ENCODE measurements at regions not wholly inside any gene's neighbourhood (a gene's known extent, or its start where the extent isn't known, plus 50 kb on each side); places are given as distances from the start of the nearest gene placed in this dataset.
"Not testable (repeated sequence)": the region's sequence is repeated elsewhere in the genome, so short reads cannot be mapped to it uniquely, and the experiment has no call there.

GRCh38 chr16:66204756-66205155, 161.7 kb upstream of the CDH5 start:
- no peak for DNase-seq

DNA sequence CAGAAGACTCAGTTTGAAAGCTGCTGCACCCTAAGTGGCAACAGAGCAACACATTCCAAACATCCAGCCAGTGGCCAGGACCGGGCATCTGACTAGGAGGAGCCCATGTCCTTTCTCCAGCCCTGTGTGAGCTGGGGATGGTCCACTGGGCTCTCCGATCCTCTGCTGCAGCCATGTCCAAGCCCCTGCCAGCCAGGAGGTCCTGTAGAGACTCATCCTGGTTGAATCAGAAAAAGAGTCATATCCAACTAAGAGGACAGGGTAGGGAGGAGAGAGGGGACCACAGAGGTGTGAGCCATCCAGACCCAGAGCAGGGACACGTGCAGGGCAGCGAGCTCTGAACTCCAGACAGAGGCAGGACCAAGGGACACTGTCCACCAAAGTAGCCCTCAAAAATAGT, 163.0 kb upstream of the CDH5 start:
- DNase-seq: no peak

DNA sequence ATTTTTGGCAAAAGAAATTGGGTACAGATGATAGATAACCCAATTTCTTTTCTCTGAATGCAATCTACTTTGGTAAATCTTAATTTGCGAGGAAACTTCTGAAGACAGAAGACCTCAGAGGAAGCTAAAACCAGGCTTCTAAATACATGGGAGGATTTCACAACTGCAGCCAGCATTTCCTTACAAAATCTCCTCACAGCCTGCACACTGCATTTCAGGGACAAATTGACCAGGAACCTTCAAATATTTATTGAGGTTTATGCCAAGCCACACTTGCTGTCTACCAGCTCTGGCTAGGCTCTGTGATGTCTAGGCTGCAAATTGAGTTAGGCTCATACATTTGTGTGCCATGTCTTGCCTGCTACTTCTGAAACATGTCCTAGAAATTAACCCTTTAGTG, 167.3 kb upstream of the CDH5 start:
- no peak for DNase-seq

GRCh38 chr16:66198641-66199040, 167.8 kb upstream of the CDH5 start:
- no peak for DNase-seq

DNA sequence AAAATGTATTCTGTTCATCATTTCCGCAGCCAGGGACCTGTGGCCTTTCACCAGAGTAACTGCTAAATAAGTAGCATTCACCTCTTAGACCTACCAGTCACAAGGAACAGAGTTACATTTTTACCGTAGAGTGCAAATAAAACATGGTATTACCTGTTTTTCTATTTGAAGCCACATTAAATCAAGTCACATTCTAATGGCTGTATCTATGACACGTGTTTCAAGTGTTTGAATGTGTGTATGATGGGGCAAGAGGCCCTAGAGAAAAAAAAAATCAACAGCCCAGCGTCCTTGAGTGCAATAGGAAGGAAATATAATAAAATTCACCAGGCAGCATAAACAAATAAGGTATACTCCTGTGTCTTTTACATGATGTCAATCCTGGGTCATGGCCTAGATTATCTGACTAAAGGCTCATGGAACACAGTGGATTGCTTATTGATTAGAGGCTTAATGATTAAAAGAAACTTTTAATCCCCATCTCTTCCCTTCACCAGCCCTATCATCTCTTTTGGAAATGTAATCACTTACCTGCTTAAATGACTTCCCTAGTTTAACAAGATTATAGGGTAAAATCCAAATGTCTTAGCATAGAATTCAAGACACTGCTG, 168.7 kb upstream of the CDH5 start:
- no peak for DNase-seq

GRCh38 chr16:66196770-66197169, 169.7 kb upstream of the CDH5 start:
- DNase-seq: no peak

DNA sequence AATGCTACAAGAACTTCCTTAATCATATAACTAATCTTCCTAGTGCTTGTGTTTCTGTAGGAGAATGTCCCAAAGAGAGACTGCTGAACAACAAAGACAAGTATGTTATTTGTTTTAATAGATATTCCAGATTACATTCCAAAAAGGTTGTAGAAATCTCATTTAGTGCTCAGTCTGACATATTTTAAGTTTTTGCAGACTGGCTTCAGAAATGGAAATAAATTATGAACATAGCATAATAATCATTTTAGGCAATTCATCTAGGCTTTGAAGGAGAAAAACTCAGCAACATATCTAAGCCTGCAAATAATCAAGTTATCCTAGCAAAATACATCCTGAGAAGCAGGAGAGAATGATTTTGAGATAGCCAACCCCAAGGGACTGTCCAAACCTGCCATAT, 171.6 kb upstream of the CDH5 start:
- DNase-seq: no peak

- DNase-seq: no peak
These were observed 172.8 kb upstream of the CDH5 start for GRCh38 chr16:66193543-66194229.

DNA sequence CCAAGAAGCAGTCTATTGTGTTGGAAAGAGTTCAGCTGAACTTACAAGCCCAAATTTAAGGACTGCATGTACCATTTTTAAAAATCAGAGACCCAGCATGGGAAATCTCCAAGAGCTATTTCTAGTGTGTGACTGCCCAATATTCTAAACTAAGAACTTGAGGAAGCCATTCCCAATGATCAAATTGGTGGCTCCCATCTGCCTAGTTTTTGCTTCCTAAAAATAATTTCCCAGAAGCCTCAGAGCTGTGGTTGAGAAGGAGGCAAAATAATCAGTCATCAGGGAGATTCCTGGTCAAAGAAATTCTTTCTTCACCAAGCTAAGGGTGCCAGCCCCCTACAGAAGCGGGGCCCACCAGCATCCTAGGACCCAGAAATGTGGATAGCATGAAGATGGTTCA, 176.1 kb upstream of the CDH5 start:
- DNase-seq: no peak

DNA sequence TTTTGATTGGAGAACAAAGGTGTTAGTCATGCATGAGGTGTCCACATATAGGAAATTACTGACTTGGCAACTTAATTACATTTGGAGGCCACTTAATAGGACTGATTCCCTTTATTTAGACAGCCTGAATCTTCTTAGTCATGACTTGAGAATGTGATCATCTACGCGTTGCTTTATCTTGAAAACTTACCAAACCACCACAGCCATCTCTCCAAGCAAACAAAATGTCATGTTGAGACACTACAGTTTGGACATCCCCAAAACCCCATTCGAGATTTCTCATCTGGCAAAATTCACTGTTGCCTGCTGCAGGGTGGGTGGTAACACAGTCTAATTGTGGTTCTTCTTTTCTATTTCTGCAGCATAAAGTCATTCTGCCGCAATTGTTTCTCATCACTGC, 176.5 kb upstream of the CDH5 start:
- DNase-seq: no peak

DNA sequence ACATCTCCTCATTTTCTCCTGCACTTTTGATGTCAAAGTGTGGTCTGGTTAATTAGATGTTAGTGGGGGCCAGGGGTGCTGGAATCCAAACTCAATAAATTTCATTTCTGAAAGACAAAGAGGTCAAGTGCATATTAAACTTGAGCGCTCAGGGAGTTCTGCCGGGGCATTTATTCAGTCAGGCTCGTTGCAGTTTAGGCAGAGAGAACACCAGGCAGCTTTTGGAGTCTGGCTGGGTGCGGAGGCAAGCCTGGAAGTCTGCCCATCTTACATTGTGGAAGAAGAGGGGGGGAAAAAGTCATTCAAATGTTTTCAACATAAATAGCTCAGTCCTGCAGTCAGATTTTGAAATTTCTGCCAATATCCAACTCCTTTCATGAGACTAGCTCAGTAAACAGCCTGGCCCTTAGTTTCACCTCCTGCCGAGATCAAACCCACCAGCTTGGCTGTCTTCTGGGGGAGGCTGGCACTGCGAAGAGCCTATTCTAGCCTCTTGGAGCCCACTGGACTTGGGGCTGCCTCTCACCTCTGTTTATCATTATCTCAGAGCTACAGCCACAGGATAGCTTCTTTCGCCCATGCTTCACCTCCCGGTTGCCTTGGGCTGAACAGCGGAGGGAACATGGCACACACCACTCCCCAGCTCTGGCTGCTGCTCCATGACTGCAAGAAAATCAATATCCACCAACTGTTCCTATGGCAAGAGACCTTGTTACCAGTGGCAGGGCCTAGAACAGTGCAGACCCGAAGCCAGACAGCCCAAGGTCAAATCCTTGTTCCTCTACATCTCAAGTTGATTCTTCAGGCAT, 177.4 kb upstream of the CDH5 start:
- no peak for DNase-seq

DNA sequence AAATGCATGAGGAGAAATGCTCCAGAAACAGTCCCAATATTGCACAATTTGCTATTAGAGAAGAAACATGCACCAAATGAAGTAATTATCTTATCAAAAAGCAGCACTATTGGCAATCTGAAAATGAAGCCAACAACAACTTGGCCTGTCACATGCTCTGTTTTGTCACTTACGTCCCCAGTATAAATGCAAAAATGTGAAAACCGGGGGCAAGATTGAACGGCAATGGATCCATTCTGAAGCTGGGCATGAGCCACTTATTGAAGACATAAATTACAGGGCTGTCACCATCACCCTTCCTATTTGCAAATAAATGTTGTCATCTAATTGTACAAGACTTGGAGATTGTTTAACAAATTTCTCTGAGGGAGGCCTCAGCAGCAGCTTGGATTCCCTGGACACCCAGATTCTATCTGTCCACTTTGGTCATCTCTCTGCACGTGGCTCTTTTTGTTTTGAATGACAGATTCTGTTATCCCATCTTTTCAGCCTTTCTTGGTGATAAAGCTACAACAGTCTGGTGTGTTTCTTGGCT, 180.2 kb upstream of the CDH5 start:
- no peak for DNase-seq

- DNase-seq: no peak
These were observed 183.9 kb upstream of the CDH5 start for GRCh38 chr16:66182592-66182991.

DNA sequence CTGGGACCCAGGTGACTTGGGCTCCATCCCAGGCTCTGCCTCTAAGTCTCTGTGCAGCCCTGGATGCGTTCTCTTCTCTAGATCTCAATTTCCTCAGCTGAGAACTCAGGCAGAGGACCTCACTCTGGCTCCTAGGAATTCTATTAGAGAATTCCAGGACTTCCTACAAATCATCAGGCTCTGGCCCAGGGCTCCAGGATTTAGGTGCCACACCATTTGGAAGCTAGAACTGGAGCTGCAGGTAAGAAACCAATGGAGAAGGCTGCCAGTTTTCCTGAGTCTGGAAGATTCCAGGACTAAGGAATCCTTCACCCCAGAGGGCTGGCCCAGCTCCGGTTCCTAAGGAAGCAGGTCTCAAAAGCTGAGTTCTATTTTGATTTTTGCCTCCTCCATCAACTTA, 189.8 kb upstream of the CDH5 start:
- no peak for DNase-seq

GRCh38 chr16:66176111-66176510, 190.4 kb upstream of the CDH5 start:
- no peak for DNase-seq

DNA sequence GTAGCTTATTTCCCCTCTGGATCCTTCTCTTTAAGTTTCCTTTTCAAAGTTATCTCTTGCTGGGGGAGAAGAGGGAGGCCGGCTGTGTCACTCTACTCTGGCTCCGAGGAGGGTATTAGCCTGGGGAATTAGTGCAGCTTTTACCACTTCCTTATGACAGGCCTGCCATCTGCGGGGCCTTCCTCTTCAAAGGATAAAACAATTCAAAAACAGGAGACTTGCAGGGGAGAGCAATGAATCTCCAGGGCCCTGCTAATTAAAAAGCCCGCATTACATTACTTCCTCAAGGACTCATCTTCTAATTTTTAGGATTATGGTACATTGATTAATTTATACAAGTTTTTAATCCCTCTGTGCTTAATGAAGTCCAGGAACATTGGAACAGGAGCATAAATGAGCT, 190.9 kb upstream of the CDH5 start:
- DNase-seq: no peak

- no peak for DNase-seq
These were observed 191.4 kb upstream of the CDH5 start for GRCh38 chr16:66175058-66175457.

GRCh38 chr16:66173796-66174195, 192.7 kb upstream of the CDH5 start:
- not testable (repeated sequence) for DNase-seq

DNA sequence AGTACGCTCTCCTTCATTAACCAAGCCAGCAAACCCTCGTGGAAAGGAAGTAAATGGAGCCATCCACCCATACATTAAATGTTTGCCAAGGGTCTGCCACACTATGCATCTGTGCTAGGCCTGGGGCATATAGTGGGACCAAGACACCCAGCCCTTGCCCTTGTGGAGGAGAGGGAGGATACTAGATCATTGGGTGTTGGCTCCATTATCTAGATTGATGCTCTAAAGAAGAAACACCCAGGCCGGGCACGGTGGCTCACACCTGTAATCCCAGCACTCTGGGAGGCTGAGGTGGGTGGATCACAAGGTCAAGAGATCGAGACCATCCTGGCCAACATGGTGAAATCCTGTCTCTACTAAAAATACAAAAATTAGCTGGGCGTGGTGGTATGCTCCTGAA, 193.3 kb upstream of the CDH5 start:
- DNase-seq: not testable (repeated sequence)

DNA sequence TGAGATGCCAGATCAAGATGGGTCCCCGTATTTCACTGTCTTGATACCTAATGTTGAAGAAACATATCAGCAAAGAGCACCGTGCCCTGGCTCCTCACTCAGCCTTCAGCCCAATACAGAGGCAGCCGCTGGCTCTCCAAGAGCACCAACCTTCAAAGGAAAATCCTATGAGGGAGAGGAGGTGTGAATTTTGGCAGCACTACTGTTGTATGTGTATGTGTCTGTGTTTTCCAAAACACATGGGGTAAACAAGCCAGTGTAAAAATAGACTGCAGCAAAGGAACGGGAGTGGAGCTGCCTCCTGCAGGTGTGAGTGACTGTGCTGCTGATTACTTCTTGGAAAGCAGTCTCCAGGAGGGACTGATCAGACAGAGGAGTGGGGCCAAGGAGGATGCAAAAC, 194.0 kb upstream of the CDH5 start:
- no peak for DNase-seq

DNA sequence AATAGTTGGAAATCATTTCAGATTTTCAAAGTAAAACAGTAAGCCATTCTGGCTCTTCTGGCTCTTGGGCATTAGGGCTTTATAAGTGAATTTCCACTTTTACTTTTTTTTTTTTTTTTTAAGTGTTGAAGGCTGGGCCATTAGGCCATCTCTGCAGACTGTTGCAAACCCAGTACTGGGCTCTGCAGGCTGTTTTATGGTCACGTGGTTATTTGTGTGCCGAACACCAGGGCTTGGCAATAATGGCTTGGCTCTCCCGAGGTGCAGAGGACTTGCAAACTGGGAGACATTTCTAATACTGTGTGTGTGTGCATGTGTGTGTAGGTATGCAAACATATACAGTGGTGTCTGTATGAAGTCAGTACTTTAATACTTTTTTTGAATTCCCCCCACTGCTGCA, 194.9 kb upstream of the CDH5 start:
- no peak for DNase-seq

GRCh38 chr16:66170989-66171388, 195.5 kb upstream of the CDH5 start:
- no peak for DNase-seq

- DNase-seq: no peak
These were observed 196.7 kb upstream of the CDH5 start for GRCh38 chr16:66169817-66170216.

DNA sequence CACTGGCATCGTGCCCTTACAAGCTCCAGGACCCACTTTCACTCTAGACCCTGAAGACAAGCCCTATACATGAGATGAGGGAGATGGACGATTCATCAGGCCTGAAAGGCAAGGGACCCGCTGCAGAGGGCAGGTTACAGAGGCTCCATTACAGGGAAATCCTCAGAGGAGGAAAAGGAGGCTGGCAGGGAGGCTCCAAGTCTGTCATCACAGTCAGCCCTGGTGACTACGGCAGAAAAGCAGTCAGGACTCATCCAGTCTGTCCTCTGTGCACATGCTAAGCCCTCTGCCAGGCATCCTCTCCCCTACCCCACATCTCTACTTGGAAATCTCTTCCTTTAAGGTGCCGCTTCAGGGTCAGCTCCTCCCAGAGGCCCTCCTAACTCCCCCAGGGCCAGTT, 197.7 kb upstream of the CDH5 start:
- no peak for DNase-seq

Data from SIG-M5 (cell line).